ENCODE measurements at regions not wholly inside any gene's neighbourhood (a gene's known extent, or its start where the extent isn't known, plus 50 kb on each side); places are given as distances from the start of the nearest gene placed in this dataset.

DNA sequence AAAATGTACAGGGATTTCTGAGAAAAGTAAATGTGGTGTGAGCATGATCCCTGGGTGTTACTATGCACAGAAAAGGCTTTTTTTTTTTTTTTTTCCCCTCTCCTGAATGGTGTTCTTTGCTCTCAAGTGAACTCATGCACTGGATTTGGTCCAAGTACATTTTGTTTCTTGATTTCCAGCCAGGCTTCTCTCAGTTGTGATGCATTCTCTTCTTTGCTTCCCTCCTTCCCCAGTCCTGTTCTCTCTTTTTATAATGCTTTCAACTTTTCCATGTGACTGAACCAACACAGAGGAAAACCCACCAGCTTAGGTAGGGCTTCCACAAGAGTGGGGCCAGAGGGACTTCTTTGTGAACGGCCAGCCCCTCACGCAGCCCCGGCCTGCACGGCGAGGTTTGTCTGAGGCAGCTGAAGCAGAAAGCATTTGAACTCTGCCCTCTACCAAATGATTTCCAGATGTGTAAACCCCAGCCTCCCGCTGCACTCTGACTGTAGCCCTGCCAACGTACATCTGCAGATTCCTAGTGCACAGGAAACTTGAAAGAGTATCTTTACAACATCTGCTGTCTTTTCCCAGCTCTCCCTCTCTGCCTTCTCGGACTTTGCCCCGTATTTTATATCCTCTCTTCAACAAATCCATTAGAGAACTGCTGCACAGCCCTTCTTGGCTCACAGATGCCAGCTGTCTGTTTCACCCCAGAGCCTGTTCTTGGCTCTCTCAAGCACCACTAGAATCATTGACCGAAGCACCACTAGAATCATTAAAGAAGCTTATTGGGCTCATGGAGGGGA lies 71.8 kb upstream of the CD180 start:
- peak; percentile 68 to 90 (median 84) for DNase-seq (ENCODE audit: low read depth in 4 of 4, low spot score in 2 of 4)

DNA sequence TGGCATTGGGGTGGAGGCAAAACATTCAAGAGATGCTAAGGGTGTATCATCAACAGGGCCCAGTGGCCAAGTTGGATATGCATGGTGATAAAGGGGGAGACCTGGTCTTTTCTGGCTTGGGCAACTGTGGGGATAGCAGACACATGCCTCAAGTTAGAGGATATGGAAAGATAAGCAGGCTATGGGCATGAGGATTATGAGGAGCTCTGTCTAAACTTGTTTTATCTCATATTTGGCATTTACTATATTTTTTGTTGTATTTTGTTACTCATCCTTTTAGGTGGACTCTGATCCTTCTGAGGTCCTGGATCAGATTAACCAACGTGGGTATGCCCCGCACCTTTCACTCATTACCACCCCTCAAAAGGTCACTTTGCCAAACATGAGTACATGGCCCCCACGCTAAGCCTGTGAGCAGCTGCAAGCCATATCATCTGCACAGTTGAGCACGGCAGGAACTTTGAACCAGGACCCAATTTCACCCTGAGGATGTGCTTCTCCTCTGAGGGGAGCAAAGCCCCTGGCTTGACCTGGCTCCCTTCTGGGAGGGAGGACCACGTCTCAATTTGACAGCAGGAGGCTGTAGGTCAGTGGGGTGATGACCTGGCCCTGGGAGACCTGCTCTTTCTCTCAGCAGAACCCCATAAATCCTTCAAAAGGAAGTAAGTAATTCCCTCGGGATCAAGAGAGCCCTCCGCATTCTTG lies 71.1 kb upstream of the CD180 start:
- peak in 1 of 4 donors; percentile 45 for DNase-seq (ENCODE audit: low read depth in 4 of 4, low spot score in 2 of 4)

DNA sequence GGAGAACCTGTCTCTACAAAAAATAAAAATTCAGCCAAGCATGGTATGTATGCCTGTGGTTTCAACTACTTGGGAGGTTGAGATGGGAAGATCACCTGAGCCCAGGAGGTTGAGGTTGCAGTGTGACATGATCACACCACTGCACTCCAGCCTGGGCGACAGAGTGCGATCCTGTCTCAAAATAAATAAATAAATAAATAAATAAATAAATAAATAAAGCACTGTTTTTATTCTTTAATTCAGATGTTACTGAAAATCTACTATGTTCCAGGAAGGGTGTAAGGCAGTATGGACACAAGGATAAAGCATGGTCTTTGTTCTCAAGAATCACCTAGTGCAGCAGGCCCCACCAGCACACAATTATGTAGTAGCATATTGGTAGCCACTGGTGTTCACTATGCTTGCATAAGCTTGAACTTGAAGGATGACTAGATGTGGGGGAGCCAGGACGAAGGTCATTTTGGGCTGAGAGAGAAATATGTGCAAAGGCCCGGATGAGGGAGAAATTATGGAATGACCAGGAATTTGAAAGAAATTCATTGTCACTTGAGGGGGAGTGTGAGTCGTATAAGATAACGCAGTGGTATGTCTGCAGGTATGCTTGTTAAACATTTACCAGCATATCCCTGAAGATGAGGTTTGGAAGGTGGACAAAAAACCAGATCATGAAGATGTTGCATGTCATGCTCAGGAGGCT lies 70.2 kb upstream of the CD180 start:
- DNase-seq (ENCODE audit: low read depth in 4 of 4, low spot score in 2 of 4): no peak

DNA sequence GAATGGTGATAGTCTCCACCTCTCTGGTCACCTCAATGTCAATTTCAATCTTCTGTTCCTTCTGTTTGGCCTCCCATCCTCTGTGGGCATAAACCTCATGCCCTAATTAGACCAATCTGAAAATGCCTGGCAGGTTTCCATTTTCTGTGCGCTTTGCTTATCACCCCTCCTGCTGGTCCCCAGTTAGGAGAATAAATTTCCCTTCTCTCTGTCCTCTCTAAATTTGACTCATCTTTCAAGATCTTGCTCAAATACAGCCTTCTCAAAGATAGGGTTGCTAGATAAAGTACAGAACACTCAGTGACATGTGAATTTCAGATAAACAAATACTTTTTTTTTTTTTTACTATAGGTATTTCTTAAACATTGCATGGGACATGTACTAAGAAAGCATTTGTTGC lies 69.4 kb upstream of the CD180 start:
- no peak for DNase-seq (ENCODE audit: low read depth in 4 of 4, low spot score in 2 of 4)

DNA sequence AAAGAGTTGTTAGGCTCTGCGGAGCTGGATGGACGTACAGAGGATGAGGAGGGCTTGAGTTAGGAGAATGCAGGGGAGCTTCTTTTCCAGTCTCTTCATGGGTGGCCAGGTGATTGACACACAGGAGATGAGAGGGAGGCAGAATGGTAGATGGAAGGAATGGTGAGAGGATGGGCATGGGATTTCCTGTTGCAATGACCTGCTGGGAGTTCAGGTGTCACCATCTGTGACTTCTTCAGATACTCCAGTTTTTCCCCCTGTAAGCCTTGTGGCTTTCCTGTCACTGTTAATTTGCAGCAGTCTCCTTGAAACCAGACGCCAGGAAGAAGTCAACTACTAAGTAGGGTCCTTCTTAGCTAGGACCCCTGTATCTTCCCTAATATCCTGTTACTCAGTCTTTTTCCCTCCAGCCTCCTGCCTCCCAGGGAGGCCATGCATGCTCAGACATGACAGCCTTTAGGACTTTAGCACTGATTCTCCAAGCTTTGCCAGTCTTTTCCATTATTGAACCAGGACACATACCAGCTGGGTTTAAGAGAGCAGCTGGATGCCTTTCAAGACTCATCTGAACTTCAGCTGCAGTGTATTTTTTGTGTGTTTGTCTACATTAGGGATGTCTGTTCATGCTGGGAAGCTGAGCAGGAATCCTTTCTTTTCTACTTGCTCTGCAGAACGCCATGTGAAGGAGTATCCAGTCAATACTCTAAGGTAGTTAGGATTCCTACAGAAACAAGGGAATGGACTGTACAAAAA lies 67.2 kb upstream of the CD180 start:
- DNase-seq (ENCODE audit: low read depth in 4 of 4, low spot score in 2 of 4): no peak

DNA sequence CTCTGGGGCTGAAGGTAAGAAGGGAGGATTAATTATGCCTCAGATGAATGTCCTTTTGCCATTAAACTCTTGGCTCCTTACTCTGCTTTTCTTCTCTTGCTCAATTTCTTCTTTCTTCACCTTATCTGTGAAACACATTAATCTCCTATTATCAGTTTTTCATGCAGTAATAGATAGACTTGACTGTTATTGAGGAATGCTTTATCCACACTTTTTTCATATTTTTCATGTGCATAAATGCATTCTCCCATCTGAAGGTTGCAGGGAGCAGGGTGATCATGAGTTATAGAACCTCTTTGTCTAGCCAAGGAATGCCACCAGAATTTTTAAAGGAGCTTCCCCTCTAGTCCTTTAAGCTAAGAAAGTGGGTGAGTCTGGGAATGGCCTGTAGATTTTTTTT lies 66.4 kb upstream of the CD180 start:
- DNase-seq (ENCODE audit: low read depth in 4 of 4, low spot score in 2 of 4): no peak

DNA sequence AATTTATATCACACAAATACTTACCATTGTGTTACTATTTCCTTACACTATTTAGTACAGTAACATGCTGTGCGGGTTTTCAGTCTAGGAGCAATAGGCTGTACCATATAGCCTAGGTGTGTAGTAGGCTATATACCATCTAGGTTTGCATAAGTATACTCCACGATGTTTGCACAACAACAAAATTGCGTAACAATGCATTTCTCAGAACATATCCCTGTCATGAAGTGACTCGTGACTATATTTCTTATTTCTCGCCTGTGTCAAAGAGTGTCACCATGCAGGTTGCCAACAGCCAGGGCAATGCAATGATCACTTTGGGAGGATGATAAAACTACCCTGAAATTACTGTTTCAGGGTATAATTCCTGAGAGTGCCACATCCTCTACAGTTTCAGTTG lies 65.6 kb upstream of the CD180 start:
- no peak for DNase-seq (ENCODE audit: low read depth in 4 of 4, low spot score in 2 of 4)

DNA sequence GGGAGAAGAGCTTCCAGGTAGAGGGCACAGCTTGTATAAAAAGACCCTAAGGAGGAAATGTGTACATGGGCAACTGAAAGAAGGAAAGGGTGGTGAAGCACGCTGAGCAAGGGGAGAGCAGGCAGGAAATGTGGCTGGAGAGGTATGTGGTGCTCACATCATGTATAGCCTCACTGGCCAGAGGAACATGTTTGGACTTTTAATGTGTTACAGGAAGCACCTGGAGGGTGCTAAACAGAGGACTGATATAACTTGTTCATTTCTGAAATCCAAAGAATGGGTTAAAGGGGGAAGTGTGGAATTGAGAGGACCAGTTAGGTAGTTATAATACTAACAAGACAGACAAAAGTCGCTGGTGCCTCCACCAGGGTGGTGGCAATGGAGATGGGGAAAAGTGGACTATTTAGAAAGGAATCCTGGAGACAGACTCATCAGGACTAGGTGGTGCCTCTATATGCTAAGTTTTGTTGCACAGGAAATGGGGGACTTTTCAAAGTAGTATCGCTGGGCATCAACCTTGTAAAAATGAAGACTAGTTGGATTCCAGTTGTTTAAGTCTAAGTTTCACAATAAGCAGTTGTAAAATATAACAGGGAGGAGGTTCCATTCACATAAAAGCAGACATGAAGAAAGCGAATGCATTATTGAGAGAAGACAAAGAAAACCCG lies 63.1 kb upstream of the CD180 start:
- no peak for DNase-seq (ENCODE audit: low read depth in 4 of 4, low spot score in 2 of 4)

DNA sequence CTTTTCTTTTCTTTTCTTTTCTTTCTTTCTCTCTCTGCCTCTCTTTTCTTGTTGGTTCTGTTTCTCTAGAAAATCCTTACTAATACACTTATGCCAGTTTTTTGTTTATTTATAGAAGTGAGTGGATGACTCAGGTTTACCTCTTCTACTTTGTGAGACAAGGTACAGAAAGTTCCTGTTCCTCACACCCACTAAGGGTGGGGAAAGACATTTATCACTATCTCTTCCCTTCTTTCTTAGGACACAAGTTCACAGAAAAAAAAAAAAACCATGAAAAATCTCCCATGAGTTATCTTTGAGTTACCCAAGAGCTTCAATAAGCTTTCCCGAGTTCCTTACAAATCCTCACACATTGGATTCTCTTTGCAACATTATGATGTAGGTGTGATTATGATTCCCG lies 60.9 kb upstream of the CD180 start:
- DNase-seq (ENCODE audit: low read depth in 4 of 4, low spot score in 2 of 4): no peak

DNA sequence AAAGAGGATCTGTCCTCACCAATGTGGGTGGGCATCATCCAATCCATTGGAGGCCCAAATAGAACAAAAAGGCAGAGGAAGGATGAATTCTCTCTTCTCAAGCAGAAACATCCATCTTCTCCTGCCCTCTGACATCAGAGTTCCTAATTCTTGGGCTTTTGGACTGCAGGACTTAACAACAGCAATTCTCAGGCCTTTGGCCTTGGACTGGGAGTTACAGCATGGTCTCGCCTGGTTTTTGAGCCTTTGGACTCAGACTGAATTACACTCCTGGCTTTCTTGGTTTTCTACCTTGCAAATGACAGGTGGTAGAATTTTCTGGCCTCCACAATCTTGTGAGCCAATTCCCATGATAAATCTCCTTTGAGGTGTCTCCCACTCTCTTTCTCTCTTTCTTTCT lies 60.5 kb upstream of the CD180 start:
- no peak for DNase-seq (ENCODE audit: low read depth in 4 of 4, low spot score in 2 of 4)

DNA sequence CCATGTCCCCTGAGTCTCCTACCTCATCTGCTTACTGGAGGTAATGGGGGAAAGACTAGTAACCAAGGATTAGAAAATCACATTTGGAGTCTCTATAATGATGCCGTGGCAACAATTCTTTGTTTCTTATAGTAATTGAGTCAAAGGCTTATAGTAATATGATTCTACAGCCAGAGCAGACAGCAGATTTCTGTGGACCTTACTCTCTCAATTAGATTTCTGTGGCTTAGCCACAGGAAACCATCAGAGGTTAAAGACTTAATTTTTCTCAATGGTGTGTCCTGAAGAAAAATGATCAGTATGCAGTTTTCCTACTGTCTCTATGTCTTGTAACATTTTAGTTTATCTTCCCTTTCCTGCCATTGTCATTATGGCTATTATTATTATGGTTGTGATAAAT lies 59.3 kb upstream of the CD180 start:
- no peak for DNase-seq (ENCODE audit: low read depth in 4 of 4, low spot score in 2 of 4)

DNA sequence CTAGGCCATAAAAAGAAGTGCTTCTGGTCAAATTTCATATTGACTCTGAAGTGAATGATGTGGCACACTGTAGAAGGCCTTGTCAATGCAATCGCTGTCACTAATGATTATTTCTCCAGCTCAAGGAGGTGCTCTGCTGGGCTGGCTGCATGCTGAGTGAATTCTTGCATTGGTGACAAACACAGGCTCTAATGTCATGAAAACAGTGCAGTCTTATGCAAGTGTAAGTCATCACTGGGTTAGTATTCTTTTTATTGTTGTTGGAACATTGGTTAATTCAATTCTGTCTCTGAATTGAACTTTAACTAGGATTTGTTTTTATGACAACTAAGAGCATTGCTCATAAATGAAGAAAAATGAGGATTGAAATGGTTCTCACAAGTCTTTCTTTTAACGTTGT lies 57.3 kb upstream of the CD180 start:
- DNase-seq (ENCODE audit: low read depth in 4 of 4, low spot score in 2 of 4): no peak

DNA sequence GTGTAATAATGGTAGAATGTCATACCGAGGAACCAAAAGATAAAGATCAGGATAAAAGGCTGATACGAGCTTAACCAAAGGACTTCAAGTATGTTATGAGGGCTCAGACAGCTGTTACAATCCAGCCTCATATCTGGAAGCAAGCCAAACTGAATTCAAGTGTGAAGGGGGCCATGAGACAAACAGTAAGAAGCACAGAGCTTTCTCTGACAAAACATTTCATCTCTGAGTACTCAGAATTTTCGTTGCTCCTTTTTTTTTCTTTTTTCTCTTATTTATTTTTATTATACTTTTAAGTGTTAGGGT lies 52.9 kb upstream of the CD180 start:
- no peak for DNase-seq (ENCODE audit: low read depth in 4 of 4, low spot score in 2 of 4)

DNA sequence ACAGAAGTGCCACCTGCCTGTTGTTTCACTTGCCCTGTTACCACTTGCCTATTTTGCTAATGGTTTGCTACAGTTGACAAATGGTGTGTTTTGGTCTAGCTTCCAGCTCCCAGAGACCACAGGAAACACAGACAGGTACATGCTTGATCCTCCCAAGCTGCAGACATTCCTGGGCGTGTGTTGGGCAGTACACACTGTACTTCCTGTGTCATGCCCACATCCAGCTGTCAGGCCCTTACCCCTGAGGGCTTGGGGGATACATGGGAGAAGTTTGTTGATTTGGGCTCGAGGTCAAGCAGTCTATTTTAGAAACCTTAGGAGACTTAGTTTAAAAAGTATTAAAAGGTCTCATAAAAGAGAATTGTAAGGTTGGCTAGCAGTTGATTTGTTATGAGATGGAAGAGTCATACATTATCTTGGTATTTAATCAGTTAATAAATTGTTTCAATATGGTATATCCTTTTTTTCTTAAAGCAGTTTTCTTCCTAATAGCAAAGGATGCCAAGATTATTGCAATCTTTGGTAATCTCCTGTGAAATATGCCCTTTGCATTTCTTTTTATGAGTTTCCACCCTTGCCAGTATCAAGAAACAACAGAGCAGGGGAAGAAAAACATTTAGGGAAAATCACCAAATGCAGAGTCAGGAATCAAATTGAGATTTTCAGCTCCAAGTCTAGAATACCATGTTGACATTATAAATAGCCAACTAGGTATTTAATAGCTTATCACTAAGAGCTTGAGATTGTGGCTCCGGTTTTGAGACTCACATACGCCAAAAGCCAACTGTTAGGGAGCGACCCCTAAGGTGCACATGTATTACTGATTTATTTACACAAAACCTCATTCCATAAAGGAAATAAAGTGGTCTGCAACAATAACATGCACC lies 52.3 kb upstream of the CD180 start:
- no peak for DNase-seq (ENCODE audit: low read depth in 4 of 4, low spot score in 2 of 4)

DNA sequence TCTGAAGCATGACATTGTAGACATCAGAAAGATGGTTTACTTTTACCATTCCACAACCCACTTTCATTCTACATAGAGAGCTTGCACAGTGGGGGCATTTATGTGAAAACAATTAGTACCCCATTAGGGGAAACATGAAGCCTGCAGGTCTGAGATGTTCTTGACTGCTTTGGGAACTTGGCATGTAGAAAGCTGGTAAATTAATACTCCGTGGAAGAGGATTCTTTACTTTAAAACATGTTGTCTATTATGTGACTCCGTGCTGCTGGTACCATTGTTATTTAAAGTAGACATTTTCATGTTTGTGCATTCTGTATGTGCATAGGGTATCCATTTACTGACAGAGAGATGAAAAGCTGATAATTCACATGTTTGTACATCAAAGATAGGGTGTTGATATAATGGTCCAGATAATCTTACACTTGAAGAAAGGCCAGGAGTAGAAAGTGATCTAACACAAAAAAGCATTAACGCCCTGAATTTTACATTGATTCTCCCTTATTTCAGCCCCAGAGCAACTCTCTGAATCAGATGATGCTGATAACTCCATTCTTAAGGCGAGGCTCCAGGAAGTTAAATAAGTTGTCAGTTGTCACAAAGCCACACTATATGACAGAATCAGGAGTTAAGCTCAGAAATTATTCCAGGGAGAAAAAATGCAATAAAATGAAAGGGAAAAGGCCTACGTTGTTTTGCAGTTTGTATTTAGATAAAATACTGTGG lies 50.1 kb upstream of the CD180 start:
- DNase-seq (ENCODE audit: low read depth in 4 of 4, low spot score in 2 of 4): no peak
